HL-60 (cell line): ENCODE measurements at regions not wholly inside any gene's neighbourhood (a gene's known extent, or its start where the extent isn't known, plus 50 kb on each side); places are given as distances from the start of the nearest gene placed in this dataset.
"Not testable (repeated sequence)": the region's sequence is repeated elsewhere in the genome, so short reads cannot be mapped to it uniquely, and the experiment has no call there.

Source experiments
- CTCF ChIP-seq: IDR thresholded peaks from one replicate; pipeline ENCODE4 v1.5.1; 2011; ENCODE audit warnings: low read length, control low read depth, inconsistent platforms; ENCODE audit not compliant: insufficient read depth
- GABPA ChIP-seq: IDR thresholded peaks from 2 replicates; pipeline ENCODE4 v1.6.1; 2012; ENCODE audit warnings: low read depth
- POLR2AphosphoS5 ChIP-seq: IDR thresholded peaks from 2 replicates; pipeline ENCODE4 v1.6.1; 2012; ENCODE audit warnings: low read depth
- REST ChIP-seq: IDR thresholded peaks from 2 replicates; pipeline ENCODE4 v1.6.1; 2012; ENCODE audit warnings: low read depth; ENCODE audit not compliant: insufficient replicate concordance
- SPI1 ChIP-seq: IDR thresholded peaks from 2 replicates; pipeline ENCODE4 v1.6.1; 2012; ENCODE audit warnings: low read depth, mild to moderate bottlenecking, borderline replicate concordance

DNA sequence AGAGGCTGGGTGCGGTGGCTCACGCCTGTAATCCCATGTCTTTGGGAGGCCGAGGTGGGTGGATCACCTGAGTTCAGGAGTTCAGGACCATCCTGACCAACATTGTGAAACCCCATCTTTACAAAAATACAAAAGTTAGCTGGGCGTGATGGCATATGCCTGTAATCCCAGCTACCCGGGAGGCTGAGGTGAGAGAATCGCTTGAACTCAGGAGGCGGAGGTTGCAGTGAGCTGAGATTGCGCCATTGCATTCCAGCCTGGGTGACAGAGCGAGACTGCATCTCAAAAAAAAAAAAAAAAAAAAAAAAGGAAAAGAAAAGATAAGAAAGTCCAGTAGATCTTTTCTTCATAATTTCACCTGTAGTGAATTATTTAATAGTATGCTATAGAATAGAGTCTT lies 85.0 kb upstream of the TRPC4 start:
- not testable (repeated sequence) for TF ChIP-seq GABPA, CTCF, POLR2AphosphoS5, REST, SPI1
